ENCODE measurements at regions not wholly inside any gene's neighbourhood (a gene's known extent, or its start where the extent isn't known, plus 50 kb on each side); places are given as distances from the start of the nearest gene placed in this dataset.

GRCh38 chr15:26109203-26109602, 246.1 kb upstream of the ATP10A start:
- DNase-seq (ENCODE audit: extremely low spot score) = no peak

GRCh38 chr15:26106556-26106955, 243.4 kb upstream of the ATP10A start:
- Histone ChIP-seq H3K9me3 (peaks cover 0 to 9% (median 6%) of the 10 kb centered on the region in 4 donors), H3K27me3 (no peaks in the 10 kb centered on the region), H3K4me1 (peaks cover 0 to 15% (median 4%) of the 10 kb centered on the region in 4 donors), H3K4me3 (no peak overlapping the region), H3K27ac (replicated peaks in 1 of 4) (no peak overlapping the region), H3K36me3 (no peaks in the 10 kb centered on the region)
- 96% methylated on average over 3 of the region's 3 CpGs for WGBS
- TF ChIP-seq POLR2A (IDR thresholded peaks at IDR 0.05; ENCODE audit: low read depth) (no peak), POLR2AphosphoS5 (IDR thresholded peaks at IDR 0.05) (no peak), CTCF (IDR thresholded peaks at IDR 0.05) (no peak), EP300 (IDR thresholded peaks at IDR 0.05) (no peak)
- intact Hi-C loops (cut with DNase I) = no loop called here
- DNase-seq (ENCODE audit: extremely low spot score) = no peak

More at GRCh38 chr15:26109203-26109602, 246.1 kb upstream of the ATP10A start:
- Histone ChIP-seq H3K9me3 (peaks cover 0 to 9% (median 6%) of the 10 kb centered on the region in 4 donors), H3K36me3 (no peaks in the 10 kb centered on the region), H3K4me1 (peaks cover 0 to 5% (median 0%) of the 10 kb centered on the region in 4 donors), H3K27me3 (no peaks in the 10 kb centered on the region), H3K4me3 (no peak overlapping the region), H3K27ac (replicated peaks in 1 of 4) (no peak overlapping the region)
- WGBS = 63% methylated on average over 4 of the region's 4 CpGs
- TF ChIP-seq EP300 (IDR thresholded peaks at IDR 0.05) = no peak
- no peak for TF ChIP-seq POLR2AphosphoS5 (IDR thresholded peaks at IDR 0.05)
- no peak for TF ChIP-seq POLR2A (IDR thresholded peaks at IDR 0.05; ENCODE audit: low read depth)
- no peak for TF ChIP-seq CTCF (IDR thresholded peaks at IDR 0.05)
- intact Hi-C loops (cut with DNase I) = no loop called here

GRCh38 chr15:26103002-26103404, 239.9 kb upstream of the ATP10A start:
- Histone ChIP-seq H3K4me1 (peaks cover 0 to 15% (median 4%) of the 10 kb centered on the region in 4 donors), H3K4me3 (no peak overlapping the region), H3K27me3 (no peaks in the 10 kb centered on the region), H3K27ac (replicated peaks in 1 of 4) (no peak overlapping the region), H3K36me3 (no peaks in the 10 kb centered on the region), H3K9me3 (peaks cover 0 to 9% (median 6%) of the 10 kb centered on the region in 4 donors)
- 76% methylated on average over 7 of the region's 7 CpGs for WGBS
- DNase-seq (ENCODE audit: extremely low spot score) = no peak
- TF ChIP-seq CTCF (IDR thresholded peaks at IDR 0.05) (no peak), POLR2A (IDR thresholded peaks at IDR 0.05; ENCODE audit: low read depth) (no peak), EP300 (IDR thresholded peaks at IDR 0.05) (no peak), POLR2AphosphoS5 (IDR thresholded peaks at IDR 0.05) (no peak)
- intact Hi-C loops (cut with DNase I) = no loop called here

- intact Hi-C loops (cut with DNase I) = no loop called here
- H3K9me3 ChIP-seq = peaks cover 0 to 9% (median 6%) of the 10 kb centered on the region in 4 donors
- no peak for TF ChIP-seq POLR2A (IDR thresholded peaks at IDR 0.05; ENCODE audit: low read depth)
- no peak for TF ChIP-seq EP300 (IDR thresholded peaks at IDR 0.05)
- TF ChIP-seq POLR2AphosphoS5 (IDR thresholded peaks at IDR 0.05) = no peak
- TF ChIP-seq CTCF (IDR thresholded peaks at IDR 0.05) = no peak
- H3K27me3 ChIP-seq = no peaks in the 10 kb centered on the region
- WGBS = 89% methylated on average over 4 of the region's 4 CpGs
- H3K36me3 ChIP-seq = no peaks in the 10 kb centered on the region
- DNase-seq (ENCODE audit: extremely low spot score) = no peak
- no peak overlapping the region for H3K27ac ChIP-seq (replicated peaks in 1 of 4)
- H3K4me3 ChIP-seq = no peak overlapping the region
- peaks cover 0 to 15% (median 4%) of the 10 kb centered on the region in 4 donors for H3K4me1 ChIP-seq
These were observed 239.2 kb upstream of the ATP10A start for GRCh38 chr15:26102365-26102764.

- no peaks in the 10 kb centered on the region for H3K36me3 ChIP-seq
- H3K27me3 ChIP-seq = no peaks in the 10 kb centered on the region
- DNase-seq (ENCODE audit: extremely low spot score) = no peak
- H3K9me3 ChIP-seq = peaks cover 0 to 5% (median under 1%) of the 10 kb centered on the region in 4 donors
- WGBS = 93% methylated on average over 3 of the region's 3 CpGs
- no peak overlapping the region for H3K4me3 ChIP-seq
- H3K27ac ChIP-seq (replicated peaks in 1 of 4) = no peak overlapping the region
- H3K4me1 ChIP-seq = peaks cover 0 to 15% (median 4%) of the 10 kb centered on the region in 4 donors
- no peak for TF ChIP-seq POLR2AphosphoS5 (IDR thresholded peaks at IDR 0.05)
- no peak for TF ChIP-seq CTCF (IDR thresholded peaks at IDR 0.05)
- TF ChIP-seq EP300 (IDR thresholded peaks at IDR 0.05) = no peak
- TF ChIP-seq POLR2A (IDR thresholded peaks at IDR 0.05; ENCODE audit: low read depth) = no peak
- intact Hi-C loops (cut with DNase I) = no loop called here
These were observed 238.3 kb upstream of the ATP10A start for GRCh38 chr15:26101443-26101842.
